Forelimb muscle (tissue), 1 donor: ENCODE measurements at regions not wholly inside any gene's neighbourhood (a gene's known extent, or its start where the extent isn't known, plus 50 kb on each side); places are given as distances from the start of the nearest gene placed in this dataset.
"Not testable (repeated sequence)": the region's sequence is repeated elsewhere in the genome, so short reads cannot be mapped to it uniquely, and the experiment has no call there.

Source experiments
- DNase-seq: peaks from one replicate; pipeline ENCODE4 v3.0.0-alpha.2; 2013; ENCODE audit warnings: low read depth

DNA sequence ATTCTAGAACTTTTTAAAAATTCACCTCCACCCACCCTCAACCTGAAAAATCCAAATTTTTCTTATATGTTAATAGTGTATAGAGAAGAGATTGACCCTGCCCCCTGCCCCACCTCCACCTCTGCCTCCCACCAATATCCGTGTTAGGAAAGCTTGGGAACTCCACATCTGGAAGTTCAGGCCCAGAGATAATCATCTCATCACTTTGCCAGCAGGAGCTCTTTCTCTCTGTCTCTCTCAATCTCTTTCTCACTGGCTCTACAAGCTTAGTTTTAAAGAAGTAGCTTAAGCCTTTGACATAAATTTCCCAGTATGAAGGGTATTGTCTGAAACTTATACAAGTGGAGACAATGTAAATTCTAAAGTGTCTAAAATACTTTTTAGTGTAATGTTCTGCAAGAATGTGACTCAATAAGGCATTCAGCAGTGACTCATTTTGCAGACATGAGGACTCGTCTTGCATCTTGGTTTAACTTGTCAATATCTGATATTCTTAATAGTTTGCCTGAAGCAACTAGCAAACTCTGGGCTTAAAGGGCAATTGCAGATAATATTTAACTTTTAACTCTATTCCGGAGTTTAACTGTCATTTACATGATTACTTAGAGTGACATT is 299.8 kb upstream of the EPHA3 start:
- DNase-seq, result no peak

GRCh38 chr3:88809993-88810392 is 297.4 kb upstream of the EPHA3 start:
- no peak for DNase-seq

GRCh38 chr3:88810455-88810854 is 297.0 kb upstream of the EPHA3 start:
- DNase-seq, result no peak

DNA sequence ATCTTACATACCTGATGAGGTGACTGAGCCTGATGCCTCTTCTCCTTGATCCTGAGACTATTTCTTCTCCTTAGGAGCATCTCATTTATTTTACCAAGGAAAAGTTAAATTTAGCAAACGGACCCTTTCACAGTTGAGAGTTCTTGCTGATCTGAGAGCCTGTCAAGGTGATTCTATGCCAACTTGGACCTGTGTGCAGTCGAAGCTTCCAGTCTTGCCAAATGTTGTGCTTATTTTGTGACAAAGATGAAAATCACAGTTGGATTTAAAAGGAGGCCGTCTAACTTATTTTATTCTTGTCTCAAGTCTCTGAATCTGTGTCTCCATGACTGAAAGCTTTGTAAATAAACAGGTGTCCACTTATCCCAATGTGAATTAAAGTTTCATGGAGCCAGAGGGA is 296.3 kb upstream of the EPHA3 start:
- no peak for DNase-seq

DNA sequence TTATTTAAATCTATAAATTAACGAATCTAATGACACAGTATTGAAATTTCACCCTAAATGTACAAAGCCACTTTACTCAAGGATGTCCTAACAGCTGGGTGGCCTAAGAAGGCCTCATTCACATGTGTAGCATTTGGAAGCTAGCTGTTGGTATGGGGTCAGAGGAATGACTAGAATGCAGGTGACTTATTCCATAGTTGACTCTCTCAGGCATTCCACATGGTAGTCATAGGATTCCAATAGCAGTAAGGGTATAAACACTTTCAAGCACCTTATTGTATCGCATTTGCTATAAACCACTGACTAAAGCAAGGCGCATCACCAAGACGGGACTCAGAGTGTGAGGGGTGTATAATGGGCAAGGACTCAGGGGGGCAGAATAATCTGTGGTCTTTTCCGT is 294.8 kb upstream of the EPHA3 start:
- DNase-seq, result no peak

- DNase-seq, result no peak
These were observed 291.0 kb upstream of the EPHA3 start for GRCh38 chr3:88816445-88816844.

DNA sequence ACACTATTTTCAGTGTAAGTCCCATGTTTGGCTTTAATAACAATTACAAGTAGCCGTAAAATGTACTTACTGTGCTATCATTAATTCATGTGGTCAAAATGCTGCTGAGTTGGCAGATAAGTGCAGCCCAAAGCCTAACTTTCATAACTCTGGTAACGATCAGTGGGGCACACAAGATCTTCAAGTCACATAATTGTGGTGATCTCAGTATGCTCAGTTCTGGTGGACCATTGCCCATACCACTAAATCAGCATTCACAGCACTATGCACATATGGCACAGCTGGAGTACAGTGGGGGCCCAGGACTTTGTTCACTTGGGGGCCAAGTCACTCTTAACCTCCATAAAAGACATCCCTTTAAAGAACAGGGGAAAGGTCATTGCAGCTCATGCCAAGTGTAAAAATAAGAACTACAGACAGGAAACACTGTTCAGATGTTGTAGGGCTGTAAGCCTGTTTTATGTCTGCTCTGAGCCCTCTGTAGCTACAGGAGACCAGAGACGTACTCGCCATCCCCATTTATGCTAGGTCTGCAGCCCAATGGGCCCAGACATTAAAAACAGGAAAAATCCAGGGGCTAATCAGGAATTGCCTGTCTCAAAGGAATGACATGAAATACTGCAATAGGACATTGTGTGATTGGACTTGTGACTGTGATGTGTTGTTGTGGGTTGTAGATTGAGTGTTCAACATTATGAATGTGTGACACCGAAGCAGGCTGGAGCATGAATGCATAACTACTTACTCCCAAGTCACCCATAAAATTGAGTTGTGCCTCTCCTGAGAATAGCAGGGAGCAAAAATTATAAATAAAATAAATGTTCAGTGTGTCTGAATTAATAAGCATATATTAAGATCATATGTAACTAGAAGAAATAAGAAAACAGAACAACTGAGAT is 282.5 kb upstream of the EPHA3 start:
- no peak for DNase-seq

DNA sequence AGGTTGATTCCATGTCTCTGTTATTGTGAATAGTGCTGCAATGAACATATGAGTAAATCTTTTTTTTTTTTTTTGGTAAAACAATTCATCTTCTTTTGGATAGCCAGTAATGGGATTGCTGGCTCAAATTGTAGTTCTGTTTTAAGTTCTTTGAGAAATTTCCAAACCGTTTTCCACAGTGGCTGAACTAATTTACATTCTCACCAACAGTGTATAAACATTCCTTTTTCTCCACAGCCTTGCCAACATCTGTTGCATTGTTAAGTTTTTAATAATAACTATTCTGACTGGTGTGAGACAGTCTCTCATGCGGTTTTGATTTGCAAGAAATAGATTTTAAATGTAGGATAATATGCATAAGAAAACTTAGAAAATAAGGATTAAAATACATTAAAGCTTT is 279.0 kb upstream of the EPHA3 start:
- DNase-seq, result no peak

- DNase-seq, result no peak
These were observed 254.8 kb upstream of the EPHA3 start for GRCh38 chr3:88852606-88853005.

DNA sequence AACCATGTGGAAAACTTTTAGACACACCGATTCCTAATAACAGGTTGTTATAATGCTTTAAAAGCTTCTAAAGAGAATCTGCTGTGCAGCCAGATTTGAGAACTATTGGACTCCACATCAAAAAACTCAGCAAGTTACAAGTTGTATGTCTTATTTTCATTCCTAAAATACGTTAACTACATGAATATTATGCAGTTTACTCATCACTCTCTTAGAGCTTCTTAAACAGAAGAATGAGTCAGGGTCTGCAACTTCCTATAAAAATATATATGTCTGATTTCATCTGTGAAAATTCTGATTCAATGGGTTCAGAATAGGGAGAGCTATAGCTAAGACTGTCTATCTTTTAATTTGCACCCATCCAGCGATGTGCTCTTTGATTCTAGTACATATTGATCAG is 244.2 kb upstream of the EPHA3 start:
- no peak for DNase-seq

DNA sequence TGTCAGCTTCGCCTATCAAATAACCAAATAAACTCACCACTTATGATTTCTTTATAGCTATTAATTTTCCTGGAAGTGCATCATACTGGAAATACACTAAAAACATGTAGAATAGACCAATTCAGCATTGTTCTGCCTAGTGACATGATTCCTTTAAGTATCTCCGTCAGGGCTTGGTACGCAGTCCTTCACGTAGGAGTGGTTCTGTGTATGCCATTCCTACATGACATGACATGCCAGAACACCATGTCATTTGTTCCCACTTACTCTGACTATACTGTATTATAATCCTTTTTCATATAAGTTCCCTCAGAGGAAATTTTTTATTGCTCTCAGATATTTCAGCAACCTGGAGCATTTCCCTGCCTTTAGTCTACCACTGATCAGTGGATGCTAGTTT is 230.7 kb upstream of the EPHA3 start:
- no peak for DNase-seq

- DNase-seq, result no peak
These were observed 227.5 kb upstream of the EPHA3 start for GRCh38 chr3:88879905-88880304.

GRCh38 chr3:88882121-88882520 is 225.3 kb upstream of the EPHA3 start:
- no peak for DNase-seq

DNA sequence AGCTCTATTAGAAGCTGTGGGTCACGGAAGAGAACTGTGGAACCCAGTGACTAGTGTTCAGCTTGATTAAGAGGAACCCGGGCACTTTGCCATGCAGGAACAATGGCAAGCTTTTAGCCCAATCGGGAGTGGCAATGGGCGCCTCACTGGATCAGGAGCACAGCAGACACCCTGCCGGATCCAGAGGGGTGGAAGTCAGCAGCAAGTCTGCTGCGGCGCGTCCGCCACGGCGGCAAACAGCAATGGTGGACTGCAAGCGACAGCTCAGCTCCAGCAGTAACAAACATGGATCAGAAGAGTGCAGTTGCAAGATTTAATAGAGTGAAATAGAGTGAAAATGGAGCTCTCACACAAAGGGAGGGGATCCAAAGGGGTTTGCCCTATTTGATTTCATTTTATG is 220.8 kb upstream of the EPHA3 start:
- not testable (repeated sequence) for DNase-seq

GRCh38 chr3:88896026-88896425 is 211.4 kb upstream of the EPHA3 start:
- no peak for DNase-seq

- no peak for DNase-seq
These were observed 195.0 kb upstream of the EPHA3 start for GRCh38 chr3:88912294-88912877.

DNA sequence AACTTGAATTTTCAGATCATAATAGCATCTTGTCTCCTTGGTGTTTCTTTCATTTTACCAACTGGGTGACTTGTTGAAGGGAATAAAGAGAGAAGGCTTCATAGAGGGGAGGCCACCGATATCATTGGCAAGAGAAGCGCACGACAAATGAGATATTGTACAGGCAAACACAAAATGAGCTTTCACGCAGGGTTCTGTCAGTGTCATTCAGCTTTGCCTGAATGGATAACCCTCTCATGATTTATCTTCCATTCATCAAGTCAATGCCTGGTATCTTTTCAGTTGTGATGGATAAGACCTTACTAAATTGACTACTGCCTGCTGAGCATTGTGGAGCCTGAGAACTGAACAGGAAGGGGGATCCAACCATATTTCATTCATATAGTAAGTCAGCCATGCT is 188.6 kb upstream of the EPHA3 start:
- no peak for DNase-seq

- no peak for DNase-seq
These were observed 185.4 kb upstream of the EPHA3 start for GRCh38 chr3:88921986-88922385.

DNA sequence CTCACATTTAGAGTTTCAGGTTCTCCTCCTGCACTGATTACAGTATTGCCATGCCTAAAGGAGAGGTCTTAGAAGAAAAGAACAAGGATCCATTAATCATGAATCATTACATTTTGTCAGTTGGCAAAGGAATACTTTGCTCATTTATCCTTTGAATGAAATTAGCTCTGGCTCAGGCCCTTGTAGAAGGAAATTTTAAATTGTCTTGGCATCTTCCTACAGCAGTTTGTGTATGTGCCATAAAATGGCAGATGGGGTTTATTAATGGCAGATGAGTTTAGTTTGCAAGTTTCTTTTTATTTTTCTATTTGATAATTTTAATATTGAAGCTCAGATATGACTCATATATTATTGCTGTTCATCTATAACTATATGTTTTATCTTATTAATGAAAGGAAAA is 181.2 kb upstream of the EPHA3 start:
- DNase-seq, result no peak

GRCh38 chr3:88930611-88931010 is 176.8 kb upstream of the EPHA3 start:
- DNase-seq, result no peak

DNA sequence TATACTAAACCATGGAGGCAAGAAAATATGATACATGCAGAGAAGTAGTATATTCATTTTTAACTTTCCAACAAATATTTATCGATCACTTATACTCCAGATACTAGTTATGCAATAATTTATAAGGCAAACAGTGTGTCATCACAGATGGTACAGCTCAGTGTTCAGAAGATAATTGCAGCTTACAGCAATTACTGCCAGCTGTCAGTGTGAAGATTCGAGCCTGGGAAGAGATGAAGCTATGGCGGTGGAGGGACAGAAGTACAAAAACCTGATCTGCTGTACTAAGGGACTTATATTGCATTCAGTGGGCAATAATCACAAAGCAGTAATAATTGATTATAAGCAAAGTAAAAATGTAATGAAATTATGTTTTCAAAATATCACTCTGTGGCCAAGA is 170.6 kb upstream of the EPHA3 start:
- DNase-seq, result no peak

DNA sequence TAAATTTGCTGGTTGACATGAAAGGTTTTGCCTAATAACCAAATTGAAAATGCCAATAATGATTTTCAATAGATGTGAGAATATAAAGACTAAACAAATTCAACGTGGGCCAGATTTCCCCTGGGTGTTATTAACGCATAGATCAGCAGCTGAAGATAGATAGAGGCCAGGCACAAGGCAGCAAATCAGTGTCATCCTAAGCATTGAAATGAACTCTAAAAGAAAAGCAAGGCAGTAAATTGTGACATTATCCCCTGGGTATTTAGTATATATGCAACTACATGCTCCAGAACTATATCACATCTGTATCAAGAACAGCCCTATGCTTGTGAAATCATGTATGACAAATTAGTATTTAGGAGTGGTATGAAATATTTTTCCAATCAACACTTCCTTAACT is 167.1 kb upstream of the EPHA3 start:
- no peak for DNase-seq

- DNase-seq, result no peak
These were observed 160.4 kb upstream of the EPHA3 start for GRCh38 chr3:88947013-88947412.
